HG03460 (cell line): ENCODE measurements at regions not wholly inside any gene's neighbourhood (a gene's known extent, or its start where the extent isn't known, plus 50 kb on each side); places are given as distances from the start of the nearest gene placed in this dataset.

Source experiments
- ATAC-seq: cut with Tn5 transposase; IDR thresholded peaks from one replicate; pipeline ENCODE4 v1.9.1; 2021; ENCODE audit not compliant: unreplicated experiment

- no peak for ATAC-seq
Measured at GRCh38 chr1:170313306-170313705, 167.5 kb downstream of the NTMT2 start.

DNA sequence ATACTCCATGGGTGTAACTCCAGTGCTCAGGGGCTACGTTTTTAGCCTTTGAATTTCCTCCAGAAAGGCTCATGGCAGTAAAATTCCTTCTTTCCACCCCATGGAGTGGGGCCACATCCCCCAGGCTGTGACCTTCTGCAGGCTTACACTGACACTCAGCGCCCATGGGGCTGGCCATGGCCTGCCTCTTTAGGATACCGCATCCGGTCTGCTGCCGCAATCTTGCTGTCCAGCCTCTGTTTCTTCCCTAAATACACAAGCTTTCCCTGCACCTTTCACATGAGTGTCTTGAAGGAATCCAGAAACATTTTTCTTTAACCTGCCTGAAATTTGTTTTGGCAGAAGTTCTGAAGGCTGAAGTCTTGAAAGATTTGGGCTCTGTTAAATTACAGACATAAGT is 170.5 kb downstream of the NTMT2 start:
- ATAC-seq, result no peak

- ATAC-seq, result no peak
Measured at GRCh38 chr1:170318141-170318540, 172.4 kb downstream of the NTMT2 start.

- ATAC-seq, result no peak
Measured at GRCh38 chr1:170318736-170319135, 173.0 kb downstream of the NTMT2 start.

DNA sequence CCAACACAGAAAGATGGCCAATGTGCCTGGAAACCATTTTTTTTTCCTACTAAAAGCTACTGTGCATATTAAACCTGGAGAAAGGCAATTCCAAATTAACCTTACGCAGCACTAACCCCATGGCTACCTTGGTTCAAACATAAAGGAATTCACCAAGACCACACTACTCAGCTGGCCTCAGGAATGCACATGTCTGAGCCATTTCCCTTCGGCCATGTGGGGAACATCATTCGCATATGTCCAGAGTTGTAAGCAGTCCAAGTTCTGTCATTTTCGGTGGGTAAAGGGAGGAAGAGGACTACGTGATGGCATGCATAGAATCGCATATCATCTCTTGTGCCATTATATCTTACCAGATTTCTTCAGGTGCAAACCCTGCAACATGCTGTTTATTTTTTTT is 175.4 kb downstream of the NTMT2 start:
- ATAC-seq, result no peak

- no peak for ATAC-seq
Measured at GRCh38 chr1:170326186-170326585, 180.4 kb downstream of the NTMT2 start.

GRCh38 chr1:170332801-170333200 is 187.0 kb downstream of the NTMT2 start:
- ATAC-seq, result no peak

- ATAC-seq, result no peak
Measured at GRCh38 chr1:170337413-170337994, 191.7 kb downstream of the NTMT2 start.

DNA sequence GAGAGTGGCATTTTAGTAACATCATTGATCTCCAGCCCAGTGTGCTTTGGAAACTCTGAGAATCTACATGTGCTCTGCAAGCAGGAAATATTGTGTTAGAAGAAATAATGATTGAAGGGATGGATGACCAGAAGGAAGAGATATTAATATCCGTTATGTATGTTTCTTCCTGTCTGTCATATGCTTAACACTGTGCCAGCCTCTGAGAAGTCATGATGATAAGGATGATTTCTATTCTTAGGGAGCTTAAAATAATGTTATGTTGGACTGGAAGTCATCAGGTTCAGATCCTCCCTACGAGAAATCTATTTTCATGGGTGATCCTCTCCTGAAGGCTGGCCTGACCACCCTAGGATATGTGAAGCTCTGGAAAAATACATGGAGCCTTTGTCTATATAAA is 192.4 kb upstream of the GORAB start:
- no peak for ATAC-seq

DNA sequence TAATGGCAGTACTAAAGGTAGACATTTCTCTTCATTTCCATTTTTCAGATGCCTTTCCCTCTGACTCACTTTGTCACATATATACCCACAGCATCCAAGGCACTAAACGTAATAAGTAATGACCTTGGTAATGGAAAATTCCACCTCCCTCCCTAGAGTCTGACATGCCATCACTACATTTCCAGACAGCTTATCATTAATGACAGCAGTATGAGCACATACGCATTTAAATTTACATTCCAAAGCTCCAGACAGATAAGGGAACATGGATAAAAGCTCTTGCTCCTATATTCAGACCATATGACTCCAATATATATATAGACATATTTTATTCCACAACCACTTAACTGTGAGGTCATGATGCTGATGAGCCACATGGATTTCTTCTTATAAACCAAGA is 191.7 kb upstream of the GORAB start:
- ATAC-seq, result no peak

GRCh38 chr1:170351366-170351946 is 180.5 kb upstream of the GORAB start:
- no peak for ATAC-seq

- no peak for ATAC-seq
Measured at GRCh38 chr1:170354246-170354645, 177.7 kb upstream of the GORAB start.

DNA sequence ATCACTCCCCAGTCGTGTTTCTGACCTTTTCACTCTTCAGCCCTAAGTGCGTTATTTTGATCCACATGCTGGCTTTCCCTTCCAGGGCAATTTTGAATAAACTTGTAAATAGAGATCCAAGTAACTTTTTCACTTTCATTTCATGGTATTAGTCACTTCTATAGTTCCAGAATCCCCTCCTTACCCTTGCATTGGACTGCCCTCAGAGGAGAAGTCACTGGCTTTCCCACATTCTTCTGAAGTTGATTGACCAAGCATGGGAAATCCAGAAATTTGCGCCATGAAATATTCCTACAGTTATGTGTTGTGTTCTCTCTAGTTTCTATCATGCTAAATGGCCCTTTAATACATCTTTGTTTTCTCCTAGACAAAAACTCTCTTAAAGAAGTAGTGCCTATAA is 177.3 kb upstream of the GORAB start:
- no peak for ATAC-seq

GRCh38 chr1:170355267-170355801 is 176.6 kb upstream of the GORAB start:
- ATAC-seq, result no peak

DNA sequence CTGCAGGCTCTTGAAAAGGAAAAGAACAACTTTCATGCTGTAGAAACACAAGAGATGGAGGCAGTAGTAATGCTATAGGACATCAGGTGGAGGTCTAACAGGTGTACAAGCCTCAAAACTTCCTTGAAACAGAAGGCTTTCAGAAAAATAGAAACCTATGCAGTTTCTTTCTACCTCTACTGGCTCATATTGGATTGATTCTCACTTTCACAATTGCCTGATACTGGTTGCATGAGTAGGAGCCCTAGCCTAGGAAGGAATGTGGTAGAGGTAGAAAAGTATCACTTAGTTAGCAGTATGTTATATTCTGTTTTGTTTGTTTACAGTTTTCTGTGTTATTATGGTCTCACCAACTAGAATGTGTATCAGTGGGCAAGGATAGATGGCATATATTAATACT is 175.4 kb upstream of the GORAB start:
- ATAC-seq, result no peak

DNA sequence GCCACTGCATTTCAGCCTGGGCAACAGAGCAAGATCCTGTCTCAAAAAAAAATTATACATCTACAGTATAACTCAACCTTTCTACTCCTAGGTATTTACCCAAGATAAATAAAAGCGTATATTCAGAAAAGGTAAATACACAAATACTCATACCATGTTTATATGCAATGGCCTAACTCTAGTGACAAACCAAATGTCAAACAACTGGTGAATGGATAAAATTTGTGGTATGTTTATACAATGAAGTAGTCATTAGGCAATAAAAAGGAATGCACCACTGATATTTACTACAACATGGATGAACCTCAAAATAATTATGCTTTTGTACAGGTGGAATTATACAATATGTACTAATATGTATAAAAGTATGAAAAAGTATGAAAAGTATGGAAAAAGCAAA is 174.2 kb upstream of the GORAB start:
- ATAC-seq, result no peak

- ATAC-seq, result no peak
Measured at GRCh38 chr1:170360601-170361000, 171.4 kb upstream of the GORAB start.

GRCh38 chr1:170365331-170365730 is 166.6 kb upstream of the GORAB start:
- no peak for ATAC-seq

DNA sequence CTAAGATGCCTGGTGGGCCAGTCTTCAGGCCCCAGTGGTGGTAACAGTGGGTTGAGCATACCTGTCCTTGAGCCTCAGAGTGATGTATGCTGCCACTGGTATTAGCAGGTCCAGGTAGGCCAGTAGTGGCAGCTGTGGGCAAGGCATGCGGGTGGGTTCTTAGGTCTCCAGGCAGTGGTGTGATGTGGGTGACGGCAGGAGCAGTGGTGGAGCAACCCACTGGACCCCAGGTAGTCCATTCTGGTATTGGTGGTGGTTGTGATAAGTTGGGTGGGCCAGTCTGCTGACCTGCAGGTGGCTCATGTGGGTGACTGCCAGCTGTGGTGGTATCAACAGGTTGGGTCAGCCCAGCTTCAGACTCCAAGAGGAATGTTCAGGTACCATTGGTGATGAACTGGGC is 165.0 kb upstream of the GORAB start:
- no peak for ATAC-seq

DNA sequence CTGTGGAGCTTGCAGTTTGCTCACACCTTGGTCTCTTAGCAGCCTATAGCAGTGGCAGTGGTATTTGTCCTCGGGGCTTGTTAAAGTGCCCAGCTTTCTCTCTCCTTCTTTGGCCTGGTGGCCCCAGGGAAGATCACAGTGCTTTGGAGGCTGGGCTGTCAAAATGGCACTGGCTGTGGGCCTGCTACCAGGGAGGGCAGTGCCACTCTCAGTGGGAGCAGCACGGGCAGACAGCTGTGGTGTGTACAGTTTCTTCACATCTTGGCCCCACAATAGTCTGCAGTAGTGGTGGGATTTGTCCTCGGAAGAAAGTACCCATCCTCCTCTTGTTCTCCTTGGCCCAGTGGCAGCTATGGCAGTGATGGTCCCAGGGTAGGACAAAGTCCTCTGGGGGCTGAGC is 164.4 kb upstream of the GORAB start:
- no peak for ATAC-seq

GRCh38 chr1:170369000-170369399 is 163.0 kb upstream of the GORAB start:
- no peak for ATAC-seq

GRCh38 chr1:170369417-170369816 is 162.5 kb upstream of the GORAB start:
- no peak for ATAC-seq

DNA sequence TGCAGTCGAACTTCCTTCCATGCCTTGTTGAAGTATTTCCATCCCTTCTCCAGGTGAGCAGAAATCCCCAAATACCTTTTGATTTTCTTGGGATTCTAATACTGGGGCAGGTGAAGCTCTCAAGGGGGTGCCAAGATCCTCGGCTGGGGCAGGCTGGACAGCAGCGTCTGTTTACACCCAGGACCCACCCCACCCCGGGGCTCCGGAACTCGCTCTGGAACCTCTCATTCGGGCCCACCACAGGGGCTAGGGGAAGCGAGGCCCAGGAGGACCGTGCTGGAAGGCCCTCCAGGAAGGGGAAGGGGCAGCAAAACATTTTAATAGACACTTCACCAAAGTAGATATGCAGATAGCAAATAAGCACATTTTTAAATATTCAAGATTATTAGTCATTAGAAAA is 161.9 kb upstream of the GORAB start:
- ATAC-seq, result no peak
